T-cell (primary cell): ENCODE measurements at regions not wholly inside any gene's neighbourhood (a gene's known extent, or its start where the extent isn't known, plus 50 kb on each side); places are given as distances from the start of the nearest gene placed in this dataset.

ENCODE experiments used
- ATAC-seq, 4 experiments: fragments of 200-7000 bp in 3 of 4; fragments of 150-1000 bp in 1 of 4; cut with Tn5 transposase; replicated peaks in 1 of 4; 1 replicate in 3 of 4; 2 replicates in 1 of 4; pipeline ENCODE4 v1.10.0; 2021; ENCODE audit warnings: moderate library complexity in 3 of 4, mild to moderate bottlenecking in 2 of 4, moderate number of reproducible peaks in 1 of 4
- CTCF ChIA-PET, 2 donors: fragments of 300-600 bp; sonication (Branson Sonifier 250); formaldehyde crosslinking; loops; one replicate each; lab custom pipeline; 2022; ENCODE audit warnings: antibody characterized with exemption in 2 of 2; lab: Charles Lee
- POLR2A ChIA-PET, 2 donors: fragments of 300-600 bp; sonication (Branson Sonifier 250); formaldehyde crosslinking; loops; one replicate each; lab custom pipeline; 2022; ENCODE audit warnings: antibody characterized with exemption in 2 of 2; lab: Charles Lee
- DNase-seq, 35 experiments: peaks; one replicate each; pipeline versions ENCODE4 v3.0.0 to v3.0.0-alpha.2; 2013 to 2023
- H3K27ac ChIP-seq: one replicate; pipeline ENCODE4 v1.5.1; 2013; ENCODE audit warnings: low read length
- H3K27me3 ChIP-seq, 2 experiments: replicated peaks in 1 of 2; 1 replicate in 1 of 2; 2 replicates in 1 of 2; pipeline versions ENCODE4 v1.6.1 to v1.7.0; 2013; ENCODE audit warnings: low read length in 1 of 2, mixed read lengths in 1 of 2; ENCODE audit not compliant: control insufficient read depth in 2 of 2, insufficient read depth in 2 of 2; ENCODE audit errors: extremely low read depth in 1 of 2
- H3K36me3 ChIP-seq, 2 donors: 1 replicate in 1 of 2; 2 replicates in 1 of 2; pipeline versions ENCODE4 v1.6.1 to v1.7.0; 2013; ENCODE audit warnings: low read length in 1 of 2; ENCODE audit not compliant: control insufficient read depth in 2 of 2, insufficient read depth in 1 of 2; ENCODE audit errors: extremely low read depth in 1 of 2
- H3K4me1 ChIP-seq, 2 experiments: 1 replicate in 1 of 2; 2 replicates in 1 of 2; pipeline versions ENCODE4 v1.6.1 to v1.7.0; 2013; ENCODE audit warnings: low read length in 2 of 2, mixed read lengths in 1 of 2; ENCODE audit not compliant: insufficient read depth in 2 of 2, control insufficient read depth in 1 of 2; ENCODE audit errors: extremely low read depth in 1 of 2
- H3K4me3 ChIP-seq, 2 donors: 1 replicate in 1 of 2; 2 replicates in 1 of 2; pipeline versions ENCODE4 v1.5.1 to v1.7.0; 2013; ENCODE audit warnings: mild to moderate bottlenecking in 2 of 2, low read length in 1 of 2, moderate library complexity in 1 of 2; ENCODE audit not compliant: control insufficient read depth in 1 of 2; ENCODE audit errors: extremely low read depth in 1 of 2
- H3K9me3 ChIP-seq: 2 replicates; pipeline ENCODE4 v1.7.0; 2013
- H3K27ac Mint-ChIP-seq, 2 donors: one replicate each; pipeline ENCODE4 v1.8.0; 2020 to 2021; ENCODE audit warnings: mild to moderate bottlenecking in 2 of 2, mixed read lengths in 2 of 2
- H3K27me3 Mint-ChIP-seq, 2 donors: one replicate each; pipeline ENCODE4 v1.8.0; 2021 to 2022; ENCODE audit warnings: mixed read lengths in 2 of 2
- H3K36me3 Mint-ChIP-seq: one replicate; pipeline ENCODE4 v1.8.0; 2021; ENCODE audit warnings: mixed read lengths
- H3K4me1 Mint-ChIP-seq, 3 donors: one replicate each; pipeline ENCODE4 v1.8.0; 2020 to 2022; ENCODE audit warnings: mixed read lengths in 3 of 3, mild to moderate bottlenecking in 1 of 3
- H3K4me3 Mint-ChIP-seq, 3 donors: one replicate each; pipeline ENCODE4 v1.8.0; 2020 to 2022; ENCODE audit warnings: mild to moderate bottlenecking in 3 of 3, mixed read lengths in 3 of 3, moderate library complexity in 3 of 3
- H3K9me3 Mint-ChIP-seq, 3 donors: one replicate each; pipeline ENCODE4 v1.8.0; 2020 to 2022; ENCODE audit warnings: mixed read lengths in 3 of 3
- WGBS: methylation state at CpG from one replicate; pipeline ENCODE4 v1.1.5; 2013; ENCODE audit warnings: missing lambda C conversion rate; ENCODE audit not compliant: insufficient coverage; 5-methylcytosine and 5-hydroxymethylcytosine counted together

DNA sequence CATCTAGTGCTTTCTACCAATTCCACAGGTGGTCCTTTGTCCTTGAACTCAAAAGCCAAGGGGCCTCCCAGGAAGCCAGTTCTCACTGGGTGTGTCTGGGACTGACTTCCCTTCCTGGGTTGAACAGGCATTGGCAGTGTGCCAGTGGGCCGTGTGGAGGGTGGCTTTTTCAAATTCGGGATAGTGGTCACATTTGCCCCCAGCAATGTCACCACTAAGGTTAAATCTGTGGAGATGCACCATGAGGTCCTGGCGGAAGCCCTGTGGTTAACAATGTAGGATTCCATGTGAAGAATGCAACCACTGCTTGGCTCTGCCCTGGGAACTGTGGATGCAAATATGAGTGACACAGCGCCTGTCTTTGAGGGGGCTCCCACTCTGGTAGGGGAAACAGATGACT is 53.2 kb upstream of the MTNR1B start:
- no peak for DNase-seq

DNA sequence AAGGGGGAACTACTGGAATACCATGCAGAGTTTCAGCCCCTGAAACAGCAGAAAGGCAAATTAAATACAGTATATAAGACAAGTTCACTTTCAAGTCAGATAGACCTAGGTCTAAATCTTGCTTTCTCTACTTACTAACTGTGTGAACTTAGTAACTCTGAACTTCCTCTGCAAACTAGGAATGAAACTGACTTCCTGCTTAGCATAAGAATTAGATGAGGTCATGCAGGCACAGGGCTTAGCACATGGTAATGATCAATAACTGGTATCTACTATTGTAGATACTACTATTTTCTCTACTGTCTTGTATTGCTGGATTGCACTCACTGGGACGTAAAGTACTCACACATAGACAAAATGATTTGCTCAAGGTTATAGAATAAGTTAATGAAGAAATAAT is 51.5 kb upstream of the MTNR1B start:
- POLR2A ChIA-PET = no interaction called here
- DNase-seq = no peak
- no peak overlapping the region for H3K4me3 Mint-ChIP-seq
- Histone ChIP-seq H3K9me3 (no peaks in the 10 kb centered on the region), H3K27ac (no peak overlapping the region), H3K36me3 (no peaks in the 10 kb centered on the region), H3K4me1 (no peaks in the 10 kb centered on the region), H3K27me3 (peaks cover 0 to 12% of the 10 kb centered on the region in 2 experiments), H3K4me3 (no peak overlapping the region)
- ATAC-seq = no peak
- no peak overlapping the region for H3K27ac Mint-ChIP-seq
- H3K4me1 Mint-ChIP-seq = no peaks in the 10 kb centered on the region
- peaks cover 0 to 6% of the 10 kb centered on the region in 2 donors for H3K27me3 Mint-ChIP-seq
- CTCF ChIA-PET = no interaction called here
- H3K9me3 Mint-ChIP-seq = no peaks in the 10 kb centered on the region
- WGBS = no CpG with 5 or more reads among the region's 1 CpG
- H3K36me3 Mint-ChIP-seq = no peaks in the 10 kb centered on the region

More for the DNA sequence above, 53.2 kb upstream of the MTNR1B start:
- no peaks in the 10 kb centered on the region for H3K4me1 ChIP-seq
- peaks cover 0 to 12% of the 10 kb centered on the region in 2 experiments for H3K27me3 ChIP-seq
- ATAC-seq = no peak
- Mint-ChIP-seq H3K27me3 (peaks cover 0 to 8% of the 10 kb centered on the region in 2 donors), H3K36me3 (no peaks in the 10 kb centered on the region), H3K4me1 (no peaks in the 10 kb centered on the region), H3K27ac (no peak overlapping the region), H3K9me3 (no peaks in the 10 kb centered on the region), H3K4me3 (no peak overlapping the region)
- H3K4me3 ChIP-seq = no peak overlapping the region
- no peak overlapping the region for H3K27ac ChIP-seq
- no peaks in the 10 kb centered on the region for H3K9me3 ChIP-seq
- ChIA-PET POLR2A (no interaction called here), CTCF (no interaction called here)
- H3K36me3 ChIP-seq = no peaks in the 10 kb centered on the region
- 66% methylated on average over 3 of the region's 4 CpGs for WGBS

GRCh38 chr11:92919048-92919447 is 50.4 kb upstream of the MTNR1B start:
- Histone ChIP-seq H3K27me3 (peaks cover 0 to 9% of the 10 kb centered on the region in 2 experiments), H3K4me1 (no peaks in the 10 kb centered on the region), H3K4me3 (no peak overlapping the region), H3K27ac (no peak overlapping the region), H3K9me3 (no peaks in the 10 kb centered on the region), H3K36me3 (no peaks in the 10 kb centered on the region)
- CTCF ChIA-PET = no interaction called here
- Mint-ChIP-seq H3K9me3 (no peaks in the 10 kb centered on the region), H3K36me3 (no peaks in the 10 kb centered on the region), H3K27me3 (peaks cover 0 to 3% of the 10 kb centered on the region in 2 donors), H3K4me1 (no peaks in the 10 kb centered on the region), H3K27ac (no peak overlapping the region), H3K4me3 (no peak overlapping the region)
- ATAC-seq (no peak), DNase-seq (no peak)
- POLR2A ChIA-PET = no interaction called here
